GM20431 (cell line): ENCODE measurements at regions not wholly inside any gene's neighbourhood (a gene's known extent, or its start where the extent isn't known, plus 50 kb on each side); places are given as distances from the start of the nearest gene placed in this dataset.

Experiments used
- in situ Hi-C: fragments of 300-500 bp; cut with MseI, MboI; formaldehyde crosslinking; loops from one replicate; pipeline ENCODE4 v1.15.0; 2020; ENCODE audit warnings: low sequenced_read_pairs; ENCODE audit not compliant: unreplicated experiment

DNA sequence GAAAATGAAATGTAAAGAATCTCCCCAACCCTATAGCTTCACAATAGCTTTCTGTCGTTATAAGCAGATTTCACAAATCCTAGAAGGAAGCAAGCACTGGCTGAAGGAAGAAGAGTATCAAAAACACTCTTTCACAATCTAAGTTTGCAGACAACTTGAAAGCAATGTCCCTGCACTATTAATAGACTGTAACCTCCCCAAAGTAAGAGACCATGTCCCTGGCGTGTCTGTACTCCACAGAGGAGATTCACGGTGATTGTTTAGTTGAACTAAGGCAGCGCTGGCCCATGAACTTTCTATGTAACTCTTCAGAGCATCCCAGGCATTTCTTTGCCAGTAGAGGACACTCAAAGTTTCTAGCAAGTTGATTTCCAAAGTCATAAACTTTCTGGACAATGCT lies 128.0 kb upstream of the HNRNPA3 start:
- in situ Hi-C loops = no loop called here

DNA sequence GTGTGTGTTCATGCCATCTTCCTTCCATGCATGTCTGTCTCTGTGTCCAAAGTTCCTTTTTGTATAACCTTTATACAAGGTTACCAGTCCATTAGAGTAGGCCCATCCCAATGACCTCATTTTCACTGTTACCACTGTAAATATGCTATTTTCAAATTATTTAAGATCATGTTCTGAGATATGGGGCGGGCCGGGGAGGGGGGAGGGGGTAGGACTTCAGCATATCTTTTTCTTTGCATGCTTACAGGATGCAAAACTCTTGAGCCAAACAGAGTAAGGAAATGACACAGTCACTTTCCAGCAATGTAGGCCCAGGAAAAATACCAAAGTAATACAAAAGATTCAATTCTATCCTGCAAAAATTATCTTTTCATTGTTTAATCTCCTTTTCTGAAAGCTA lies 124.1 kb upstream of the HNRNPA3 start:
- in situ Hi-C loops = no loop called here

- in situ Hi-C loops = no loop called here
Measured at GRCh38 chr2:177090967-177091366, 121.6 kb upstream of the HNRNPA3 start.

GRCh38 chr2:177093371-177093770 lies 119.2 kb upstream of the HNRNPA3 start:
- in situ Hi-C loops = no loop called here

DNA sequence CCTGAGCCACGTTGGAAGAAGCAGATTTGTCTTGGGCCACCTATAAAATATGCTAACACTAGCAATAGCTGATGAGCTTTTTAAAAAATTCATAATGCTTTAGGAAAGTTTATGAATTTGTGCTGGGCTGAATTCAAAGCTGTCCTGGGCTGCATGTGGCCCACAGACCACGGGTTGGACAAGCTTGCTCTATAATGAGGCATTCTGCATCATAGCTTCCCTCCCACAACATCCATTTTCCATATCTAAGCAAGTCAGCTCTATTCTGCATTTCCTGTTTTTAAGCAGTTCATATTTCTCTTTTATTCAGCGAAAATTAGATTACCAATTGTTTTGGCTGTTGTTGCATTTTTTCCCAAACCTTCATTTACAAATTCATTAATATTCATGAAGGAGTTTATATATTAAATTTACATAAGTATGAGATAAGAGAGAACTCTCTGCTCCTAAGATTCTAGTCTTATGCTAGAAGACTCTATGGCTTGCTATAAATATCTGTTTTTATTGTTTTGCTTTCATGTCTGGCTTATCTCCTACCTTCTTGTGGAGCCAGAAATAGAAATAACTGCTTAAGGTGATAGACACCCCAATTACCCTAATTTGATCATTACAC lies 114.5 kb upstream of the HNRNPA3 start:
- in situ Hi-C loops = no loop called here

DNA sequence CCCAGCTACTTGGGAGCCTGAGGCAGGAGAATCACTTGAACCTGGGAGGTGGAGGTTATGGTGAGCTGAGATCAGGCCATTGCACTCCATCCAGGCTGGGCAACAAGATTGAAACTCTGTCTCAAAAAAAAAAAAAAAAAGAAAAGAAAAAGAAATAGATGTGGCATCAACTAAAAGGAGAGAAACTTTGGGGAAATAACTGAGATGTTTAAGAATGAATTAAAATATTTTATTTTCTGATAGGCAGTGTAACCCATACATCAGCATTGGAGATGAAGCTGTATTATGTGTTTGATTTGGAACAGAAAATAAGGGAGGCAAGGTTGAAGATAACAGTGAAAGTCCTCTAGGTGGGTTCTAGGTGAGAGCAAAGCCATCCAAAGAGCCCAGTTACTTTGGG lies 110.7 kb upstream of the HNRNPA3 start:
- in situ Hi-C loops = no loop called here

- in situ Hi-C loops = no loop called here
Measured at GRCh38 chr2:177106212-177106611, 106.4 kb upstream of the HNRNPA3 start.

DNA sequence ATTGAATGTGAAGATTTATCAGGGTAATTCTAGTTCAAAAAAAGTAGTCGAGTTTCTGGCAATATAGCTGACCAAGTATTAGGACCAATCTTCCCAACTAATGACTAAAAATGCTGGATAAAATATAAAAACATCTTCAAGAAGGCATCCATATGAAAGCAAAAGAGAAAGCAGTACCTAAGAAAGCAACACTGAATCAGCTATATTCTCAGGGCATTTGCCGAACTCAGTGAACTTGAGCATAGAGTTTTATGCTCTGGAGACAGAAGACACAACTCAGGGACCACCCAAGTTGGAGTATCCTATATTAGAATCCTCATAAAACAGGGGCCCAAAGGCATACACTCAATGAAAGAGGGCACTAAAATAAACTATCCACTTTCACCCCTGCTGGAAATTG lies 103.7 kb upstream of the HNRNPA3 start:
- in situ Hi-C loops = no loop called here

DNA sequence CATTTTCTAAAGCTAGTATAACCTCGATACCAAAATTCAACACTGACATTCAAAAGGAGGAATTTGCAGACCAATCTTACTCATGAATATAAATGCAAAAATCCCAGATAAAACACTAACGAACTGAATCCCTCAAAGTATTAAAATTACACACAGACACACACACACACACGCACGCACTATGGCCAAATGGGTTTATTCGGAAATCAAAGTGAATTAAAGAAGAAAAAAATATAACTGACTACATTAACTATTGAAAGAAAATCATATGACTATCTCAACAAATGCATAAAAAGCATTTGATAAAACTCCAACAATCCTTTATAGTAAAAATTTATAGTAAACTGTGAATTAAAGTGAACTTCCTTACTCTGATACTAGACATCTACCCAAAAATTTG lies 97.9 kb upstream of the HNRNPA3 start:
- in situ Hi-C loops = no loop called here

- in situ Hi-C loops = no loop called here
Measured at GRCh38 chr2:177117755-177118154, 94.8 kb upstream of the HNRNPA3 start.

- in situ Hi-C loops = no loop called here
Measured at GRCh38 chr2:177118636-177119035, 94.0 kb upstream of the HNRNPA3 start.

DNA sequence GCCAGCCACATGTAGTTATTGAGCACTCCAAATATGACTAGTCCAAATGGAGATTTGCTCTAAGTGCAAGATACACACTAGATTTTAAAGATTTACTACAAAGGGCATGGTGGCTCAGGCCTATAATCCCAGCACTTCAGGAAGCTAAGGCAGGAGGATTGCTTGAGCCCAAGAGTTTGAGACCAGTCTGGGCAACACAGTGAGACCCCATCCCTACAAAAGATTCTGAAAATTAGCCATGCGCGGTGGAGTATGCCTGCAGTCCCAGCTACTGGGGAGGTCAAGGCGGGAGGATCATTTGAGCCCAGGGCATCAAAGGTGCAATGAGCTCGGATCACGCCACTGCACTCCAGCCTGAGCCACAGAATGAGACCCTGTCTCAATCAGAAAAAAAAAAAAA lies 93.5 kb upstream of the HNRNPA3 start:
- in situ Hi-C loops = no loop called here

DNA sequence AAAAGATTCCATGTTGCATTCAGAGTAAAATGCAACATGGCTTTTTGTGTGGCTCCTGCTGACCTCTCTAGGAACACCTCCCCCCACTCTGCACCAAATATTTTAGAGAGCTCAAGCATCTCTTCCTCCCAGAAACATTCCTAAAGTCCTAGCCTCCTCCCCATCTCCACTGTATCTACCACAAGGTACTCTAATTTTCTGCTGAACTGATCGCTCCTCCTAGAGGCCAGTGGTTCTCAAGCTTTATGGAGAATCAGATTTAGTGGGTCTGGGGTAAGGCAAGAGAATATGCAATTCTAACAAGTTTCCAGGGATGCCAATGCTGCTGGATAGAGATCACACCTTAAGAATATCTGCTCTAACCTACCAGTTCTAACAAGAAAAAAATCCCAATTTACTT lies 89.5 kb upstream of the HNRNPA3 start:
- in situ Hi-C loops = no loop called here

GRCh38 chr2:177124371-177124770 lies 88.2 kb upstream of the HNRNPA3 start:
- in situ Hi-C loops = no loop called here

- in situ Hi-C loops = loop anchor here (25.0 kb wide), 4 partner anchors 316 to 991 kb away; partner anchors contain the start of gene HOXD8
Measured at GRCh38 chr2:177127821-177128220, 84.8 kb upstream of the HNRNPA3 start.

GRCh38 chr2:177129610-177130009 lies 83.0 kb upstream of the HNRNPA3 start:
- in situ Hi-C loops = loop anchor here (25.0 kb wide), 4 partner anchors 317 to 992 kb away; partner anchors contain the start of gene HOXD8

GRCh38 chr2:177131858-177132257 lies 80.7 kb upstream of the HNRNPA3 start:
- in situ Hi-C loops = loop anchor here (25.0 kb wide), 4 partner anchors 320 to 995 kb away; partner anchors contain the start of gene HOXD8

- in situ Hi-C loops = loop anchor here (25.0 kb wide), 4 partner anchors 327 to 1002 kb away; partner anchors contain the start of gene HOXD8
Measured at GRCh38 chr2:177138823-177139222, 73.8 kb upstream of the HNRNPA3 start.

DNA sequence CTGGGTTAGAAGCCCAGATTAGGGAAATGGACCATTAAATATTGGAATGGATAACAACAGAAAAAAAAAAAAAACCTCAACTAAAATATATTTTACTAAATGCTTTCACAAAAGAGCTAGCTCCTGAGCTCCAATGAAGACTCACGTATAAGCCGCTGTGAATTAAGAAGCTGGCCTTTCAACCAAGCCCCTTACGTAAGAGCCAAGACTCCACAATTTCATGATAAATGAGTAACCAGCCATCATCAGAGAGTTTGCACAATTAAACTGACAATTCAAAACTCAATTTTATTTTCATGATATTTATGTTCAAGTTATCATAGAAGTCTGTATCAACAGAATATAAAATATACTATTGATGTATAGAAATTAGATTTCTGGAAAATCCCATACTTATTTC lies 70.7 kb upstream of the HNRNPA3 start:
- in situ Hi-C loops = loop anchor here (25.0 kb wide), 4 partner anchors 330 to 1005 kb away; partner anchors contain the start of gene HOXD8

DNA sequence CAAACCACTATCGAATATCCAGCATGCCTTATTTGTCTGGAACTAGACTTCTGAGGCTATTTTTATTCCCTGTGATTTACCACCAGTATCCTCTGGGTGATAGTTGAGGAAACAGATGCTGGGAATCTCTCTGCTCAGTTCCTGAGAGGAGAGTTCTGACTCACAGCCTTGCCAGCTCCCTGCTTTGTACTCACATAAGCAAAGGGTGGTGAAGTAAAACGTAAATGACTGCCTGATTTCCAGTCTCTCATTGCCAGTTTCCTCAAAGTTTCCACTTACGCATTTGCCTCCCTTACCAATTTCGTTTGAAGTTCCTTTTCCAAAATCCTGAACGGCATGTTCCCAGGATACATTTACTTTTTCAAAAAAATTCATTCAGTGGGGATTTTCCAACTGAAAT lies 69.2 kb upstream of the HNRNPA3 start:
- in situ Hi-C loops = loop anchor here (25.0 kb wide), 4 partner anchors 331 to 1006 kb away; partner anchors contain the start of gene HOXD8

- in situ Hi-C loops = loop anchor here (25.0 kb wide), 4 partner anchors 335 to 1010 kb away; partner anchors contain the start of gene HOXD8
Measured at GRCh38 chr2:177147093-177147694, 65.4 kb upstream of the HNRNPA3 start.
